WERI-Rb-1 (cell line): ENCODE measurements at regions not wholly inside any gene's neighbourhood (a gene's known extent, or its start where the extent isn't known, plus 50 kb on each side); places are given as distances from the start of the nearest gene placed in this dataset.

Experiments used
- DNase-seq: peaks from one replicate; pipeline ENCODE4 v3.0.0-alpha.2; 2020
- H3K27ac ChIP-seq: fragments of 250-450 bp; sonication (Bioruptor Pico); 2 replicates; pipeline ENCODE4 v1.5.1; 2020; ENCODE audit warnings: mild to moderate bottlenecking, moderate library complexity
- H3K27me3 ChIP-seq: fragments of 250-450 bp; sonication (Bioruptor Pico); 2 replicates; pipeline ENCODE4 v1.5.1; 2021; ENCODE audit warnings: mild to moderate bottlenecking, low read depth, moderate library complexity; ENCODE audit not compliant: insufficient read depth, severe bottlenecking
- H3K36me3 ChIP-seq: fragments of 250-450 bp; sonication (Bioruptor Pico); 2 replicates; pipeline ENCODE4 v1.5.1; 2020; ENCODE audit warnings: mild to moderate bottlenecking, moderate library complexity
- H3K4me3 ChIP-seq: 2 replicates; pipeline ENCODE4 v1.5.1; 2011; ENCODE audit warnings: low read depth, mild to moderate bottlenecking, control low read depth, low read length
- H3K9me3 ChIP-seq: fragments of 250-450 bp; sonication (Bioruptor Pico); 2 replicates; pipeline ENCODE4 v1.5.1; 2021; ENCODE audit warnings: mild to moderate bottlenecking, moderate library complexity; ENCODE audit not compliant: severe bottlenecking
- TF ChIP-seq, protein P1 (sequence below): IDR thresholded peaks from 2 replicates; pipeline ENCODE4 v1.5.1; 2011; ENCODE audit warnings: low read depth, mild to moderate bottlenecking, control low read depth, inconsistent platforms, low read length

DNA sequence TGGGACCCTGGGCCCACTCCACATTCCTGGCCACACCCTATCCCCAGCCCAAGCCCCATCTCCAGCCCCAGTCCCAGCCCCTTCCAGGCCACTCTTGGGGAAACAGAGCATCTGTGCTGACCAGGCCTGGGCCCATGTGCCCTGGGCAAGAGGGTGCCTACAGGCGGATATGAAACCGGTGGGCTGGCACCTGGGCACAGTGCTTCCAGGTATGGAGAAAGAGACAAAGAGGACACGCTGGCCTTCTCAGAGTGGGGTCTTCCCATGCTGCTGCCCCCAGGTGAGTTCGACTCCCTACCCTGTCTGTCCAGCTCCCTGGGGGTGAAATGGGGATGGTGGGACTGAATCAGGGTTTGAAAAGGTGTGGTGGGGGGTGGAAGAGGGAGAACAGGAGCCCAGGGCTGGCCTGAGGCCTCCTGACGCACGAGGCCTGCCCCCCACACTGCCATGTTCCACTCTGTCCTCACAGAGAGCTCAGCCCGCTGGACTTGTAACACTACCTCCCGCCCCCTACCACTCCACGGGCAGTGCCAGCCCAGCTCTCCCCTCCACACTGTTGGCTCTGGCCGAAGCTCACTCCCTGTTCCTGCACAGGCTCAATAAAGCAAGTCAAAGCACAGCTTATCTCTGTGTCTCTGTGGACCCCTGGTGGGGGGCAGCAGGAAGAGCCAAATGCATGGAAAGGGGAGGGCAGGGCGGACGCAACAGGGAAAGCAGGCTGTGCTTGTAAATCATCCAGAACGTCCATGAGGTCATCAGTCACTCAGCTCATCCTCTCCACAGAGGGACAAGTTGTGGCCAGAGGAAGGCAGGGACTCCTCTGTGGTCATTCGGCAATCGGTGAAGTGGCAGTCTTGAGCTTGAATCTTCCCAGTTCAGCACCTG, 71.1 kb upstream of the TMEM97 start:
- peak; percentile 78 for DNase-seq
- Histone ChIP-seq H3K9me3 (no peaks in the 10 kb centered on the region), H3K36me3 (no peaks in the 10 kb centered on the region), H3K4me3 (no peak overlapping the region), H3K27me3 (no peaks in the 10 kb centered on the region), H3K27ac (no peak overlapping the region)
- TF ChIP-seq, protein P1, sequence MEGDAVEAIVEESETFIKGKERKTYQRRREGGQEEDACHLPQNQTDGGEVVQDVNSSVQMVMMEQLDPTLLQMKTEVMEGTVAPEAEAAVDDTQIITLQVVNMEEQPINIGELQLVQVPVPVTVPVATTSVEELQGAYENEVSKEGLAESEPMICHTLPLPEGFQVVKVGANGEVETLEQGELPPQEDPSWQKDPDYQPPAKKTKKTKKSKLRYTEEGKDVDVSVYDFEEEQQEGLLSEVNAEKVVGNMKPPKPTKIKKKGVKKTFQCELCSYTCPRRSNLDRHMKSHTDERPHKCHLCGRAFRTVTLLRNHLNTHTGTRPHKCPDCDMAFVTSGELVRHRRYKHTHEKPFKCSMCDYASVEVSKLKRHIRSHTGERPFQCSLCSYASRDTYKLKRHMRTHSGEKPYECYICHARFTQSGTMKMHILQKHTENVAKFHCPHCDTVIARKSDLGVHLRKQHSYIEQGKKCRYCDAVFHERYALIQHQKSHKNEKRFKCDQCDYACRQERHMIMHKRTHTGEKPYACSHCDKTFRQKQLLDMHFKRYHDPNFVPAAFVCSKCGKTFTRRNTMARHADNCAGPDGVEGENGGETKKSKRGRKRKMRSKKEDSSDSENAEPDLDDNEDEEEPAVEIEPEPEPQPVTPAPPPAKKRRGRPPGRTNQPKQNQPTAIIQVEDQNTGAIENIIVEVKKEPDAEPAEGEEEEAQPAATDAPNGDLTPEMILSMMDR: peak; percentile 68

DNA sequence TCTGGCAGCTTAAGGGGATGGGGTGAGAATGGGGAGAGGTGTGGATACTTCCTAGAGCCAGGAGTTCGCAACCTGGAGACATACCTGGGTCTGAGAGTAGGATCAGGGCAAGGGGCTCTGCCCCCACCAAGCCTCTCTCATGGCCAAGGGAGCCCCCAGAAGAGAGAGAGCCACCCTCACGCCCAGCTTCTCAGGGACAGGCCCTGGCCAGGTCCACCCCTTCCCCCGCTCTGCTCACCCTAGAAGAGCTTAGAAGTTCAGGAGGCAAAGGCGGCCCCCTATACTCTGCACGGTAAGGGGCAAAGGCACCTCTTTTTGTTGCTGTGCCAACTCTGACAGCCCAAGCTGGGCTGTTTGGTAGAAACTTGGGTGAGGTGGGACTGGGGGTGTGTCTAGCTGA, 69.3 kb upstream of the TMEM97 start:
- DNase-seq: no peak
- Histone ChIP-seq H3K4me3 (no peak overlapping the region), H3K27me3 (no peaks in the 10 kb centered on the region), H3K27ac (no peak overlapping the region), H3K36me3 (no peaks in the 10 kb centered on the region), H3K9me3 (no peaks in the 10 kb centered on the region)
- TF ChIP-seq, protein P1: no peak

GRCh38 chr17:28252436-28252835, 66.6 kb upstream of the TMEM97 start:
- H3K4me3 ChIP-seq: no peak overlapping the region
- no peak overlapping the region for H3K27ac ChIP-seq
- no peaks in the 10 kb centered on the region for H3K9me3 ChIP-seq
- TF ChIP-seq, protein P1: no peak
- H3K27me3 ChIP-seq: no peaks in the 10 kb centered on the region
- H3K36me3 ChIP-seq: no peaks in the 10 kb centered on the region
- no peak for DNase-seq

DNA sequence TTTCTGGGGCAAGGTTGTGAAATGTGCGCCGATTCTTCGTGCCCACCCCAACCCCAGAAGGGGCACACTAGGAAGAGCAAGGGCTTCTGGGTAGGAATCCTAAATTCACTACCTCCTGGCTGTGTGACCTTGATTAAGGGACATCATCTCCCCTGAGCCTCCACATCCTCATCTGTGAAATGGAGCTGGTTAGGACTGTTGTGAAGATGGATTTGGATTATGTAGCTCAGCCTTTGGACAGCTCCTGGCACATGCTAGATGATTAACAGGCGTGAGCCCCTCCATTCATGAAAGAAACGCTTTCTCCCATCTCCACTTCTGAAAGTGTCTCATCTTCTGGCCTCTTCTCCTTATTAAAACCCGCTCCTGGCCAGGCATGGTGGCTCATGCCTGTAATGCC, 65.3 kb upstream of the TMEM97 start:
- Histone ChIP-seq H3K36me3 (no peaks in the 10 kb centered on the region), H3K4me3 (no peak overlapping the region), H3K27me3 (no peaks in the 10 kb centered on the region), H3K27ac (no peak overlapping the region), H3K9me3 (no peaks in the 10 kb centered on the region)
- no peak for DNase-seq
- TF ChIP-seq, protein P1: no peak

DNA sequence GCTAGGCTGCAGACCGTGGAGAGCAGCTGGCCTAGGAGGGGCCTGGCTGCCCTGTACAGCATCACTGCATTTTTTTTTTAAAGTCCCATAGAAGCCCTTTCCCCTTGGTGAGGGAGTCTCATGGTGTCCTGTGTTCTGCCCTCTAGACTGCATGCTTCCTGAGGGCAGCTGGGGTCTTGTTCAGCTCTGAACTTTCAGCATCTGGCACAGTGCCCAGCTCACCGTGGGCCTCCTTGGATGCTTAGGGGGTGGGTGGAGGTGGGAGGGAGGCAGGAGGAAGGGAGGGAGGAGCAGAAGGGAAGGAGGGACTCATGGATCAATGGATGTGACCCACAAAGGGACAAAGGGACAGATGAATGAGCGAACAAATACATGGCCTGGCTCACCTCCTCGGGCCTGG, 63.4 kb upstream of the TMEM97 start:
- no peaks in the 10 kb centered on the region for H3K36me3 ChIP-seq
- TF ChIP-seq, protein P1: no peak
- H3K27me3 ChIP-seq: no peaks in the 10 kb centered on the region
- H3K27ac ChIP-seq: no peak overlapping the region
- H3K4me3 ChIP-seq: no peak overlapping the region
- no peak for DNase-seq
- H3K9me3 ChIP-seq: no peaks in the 10 kb centered on the region

- Histone ChIP-seq H3K9me3 (no peaks in the 10 kb centered on the region), H3K27me3 (no peaks in the 10 kb centered on the region), H3K27ac (no peak overlapping the region), H3K36me3 (no peaks in the 10 kb centered on the region), H3K4me3 (no peak overlapping the region)
- TF ChIP-seq, protein P1: no peak
- DNase-seq: no peak
These were observed 62.6 kb upstream of the TMEM97 start for GRCh38 chr17:28256370-28256769.
